ENCODE measurements at regions not wholly inside any gene's neighbourhood (a gene's known extent, or its start where the extent isn't known, plus 50 kb on each side); places are given as distances from the start of the nearest gene placed in this dataset.

- DNase-seq (ENCODE audit: low spot score in 2 of 2), result no peak
- no peak overlapping the region for H3K4me3 ChIP-seq (ENCODE audit: low read depth, poor library complexity, severe bottlenecking)
- WGBS, 2 donors, result 41 to 53% methylated on average over 13 of the region's 13 CpGs
- intact Hi-C loops (cut with DNase I; ENCODE audit: low total_unique reads), result no loop called here
- TF ChIP-seq POLR2A (IDR thresholded peaks at IDR 0.05), result no peak
- TF ChIP-seq CTCF (IDR thresholded peaks at IDR 0.05), result no peak
Measured at GRCh38 chr2:20542746-20543468, 96.0 kb downstream of the RHOB start.

- no peak overlapping the region for H3K4me3 ChIP-seq (ENCODE audit: low read depth, poor library complexity, severe bottlenecking)
- WGBS, 2 donors, result 61 to 68% methylated on average over 9 of the region's 9 CpGs
- TF ChIP-seq POLR2A (IDR thresholded peaks at IDR 0.05), result no peak
- no peak for TF ChIP-seq CTCF (IDR thresholded peaks at IDR 0.05)
- DNase-seq (ENCODE audit: low spot score in 2 of 2), result no peak
- intact Hi-C loops (cut with DNase I; ENCODE audit: low total_unique reads), result no loop called here
Measured at GRCh38 chr2:20543469-20544152, 96.7 kb downstream of the RHOB start.

GRCh38 chr2:20544153-20544747, 97.4 kb downstream of the RHOB start:
- 82 to 86% methylated on average over 8 of the region's 8 CpGs for WGBS, 2 donors
- intact Hi-C loops (cut with DNase I; ENCODE audit: low total_unique reads), result no loop called here
- no peak for DNase-seq (ENCODE audit: low spot score in 2 of 2)
- TF ChIP-seq POLR2A (IDR thresholded peaks at IDR 0.05) (no peak), CTCF (IDR thresholded peaks at IDR 0.05) (no peak)
- H3K4me3 ChIP-seq (ENCODE audit: low read depth, poor library complexity, severe bottlenecking), result no peak overlapping the region

- TF ChIP-seq POLR2A (IDR thresholded peaks at IDR 0.05) (no peak), CTCF (IDR thresholded peaks at IDR 0.05) (no peak)
- H3K4me3 ChIP-seq (ENCODE audit: low read depth, poor library complexity, severe bottlenecking), result no peak overlapping the region
- DNase-seq (ENCODE audit: low spot score in 2 of 2), result no peak
- WGBS, 2 donors, result 81 to 86% methylated on average over 9 of the region's 9 CpGs
- intact Hi-C loops (cut with DNase I; ENCODE audit: low total_unique reads), result no loop called here
Measured at GRCh38 chr2:20549144-20549543, 101.8 kb downstream of the HS1BP3 start.

- no peak overlapping the region for H3K4me3 ChIP-seq (ENCODE audit: low read depth, poor library complexity, severe bottlenecking)
- intact Hi-C loops (cut with DNase I; ENCODE audit: low total_unique reads), result no loop called here
- TF ChIP-seq CTCF (IDR thresholded peaks at IDR 0.05), result no peak
- WGBS, 2 donors, result 69 to 76% methylated on average over 1 of the region's 1 CpG
- no peak for DNase-seq (ENCODE audit: low spot score in 2 of 2)
Measured at GRCh38 chr2:20549691-20550348, 101.1 kb downstream of the HS1BP3 start.
